ENCODE measurements at regions not wholly inside any gene's neighbourhood (a gene's known extent, or its start where the extent isn't known, plus 50 kb on each side); places are given as distances from the start of the nearest gene placed in this dataset.

GRCh38 chr2:195606179-195606578 lies 50.8 kb upstream of the SLC39A10 start:
- no peak for DNase-seq

DNA sequence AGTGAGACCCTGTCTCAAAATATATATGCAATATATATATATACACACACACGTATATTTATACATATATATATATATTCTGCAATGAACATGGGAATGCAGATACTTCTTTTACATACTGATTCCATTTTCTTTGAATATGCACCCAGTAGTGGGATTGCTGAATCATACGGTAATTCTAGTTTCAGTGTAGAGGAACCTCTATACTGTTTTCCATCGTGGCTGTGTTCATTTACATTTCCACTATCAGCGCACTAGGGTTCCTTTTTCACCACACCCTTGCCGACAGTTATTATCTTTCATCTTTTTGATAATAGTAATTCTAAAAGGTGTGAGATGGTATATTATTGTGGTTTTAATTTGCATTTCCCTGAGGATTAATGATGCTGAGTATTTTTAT lies 52.3 kb upstream of the SLC39A10 start:
- DNase-seq = no peak

DNA sequence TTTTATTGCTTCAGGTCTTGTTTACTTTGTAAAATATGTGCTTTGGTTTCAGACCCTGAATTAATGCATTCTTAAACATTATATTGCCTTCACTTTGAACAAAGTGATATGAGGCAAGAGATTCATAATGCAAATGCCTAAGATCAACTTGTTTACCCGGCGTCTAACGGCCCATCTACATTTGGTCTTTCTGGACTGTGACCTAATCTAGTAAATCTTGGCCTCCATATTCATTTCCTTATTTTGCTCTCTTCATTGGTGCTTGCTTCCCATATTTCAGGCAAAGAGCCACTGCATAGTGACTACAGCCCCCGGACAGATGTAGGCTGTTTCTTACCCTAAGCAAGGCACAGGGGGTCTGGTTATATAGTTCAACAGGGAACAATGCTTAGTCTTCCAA lies 53.0 kb upstream of the SLC39A10 start:
- DNase-seq = no peak

- DNase-seq = no peak
These were observed 53.6 kb upstream of the SLC39A10 start for GRCh38 chr2:195603408-195603807.

- DNase-seq = no peak
These were observed 54.3 kb upstream of the SLC39A10 start for GRCh38 chr2:195602687-195603086.

GRCh38 chr2:195601361-195601760 lies 55.7 kb upstream of the SLC39A10 start:
- DNase-seq = no peak

- no peak for DNase-seq
These were observed 56.2 kb upstream of the SLC39A10 start for GRCh38 chr2:195600778-195601177.

- no peak for DNase-seq
These were observed 60.2 kb upstream of the SLC39A10 start for GRCh38 chr2:195596840-195597239.

GRCh38 chr2:195595825-195596224 lies 61.2 kb upstream of the SLC39A10 start:
- DNase-seq = no peak

- DNase-seq = no peak
These were observed 61.9 kb upstream of the SLC39A10 start for GRCh38 chr2:195594919-195595694.

DNA sequence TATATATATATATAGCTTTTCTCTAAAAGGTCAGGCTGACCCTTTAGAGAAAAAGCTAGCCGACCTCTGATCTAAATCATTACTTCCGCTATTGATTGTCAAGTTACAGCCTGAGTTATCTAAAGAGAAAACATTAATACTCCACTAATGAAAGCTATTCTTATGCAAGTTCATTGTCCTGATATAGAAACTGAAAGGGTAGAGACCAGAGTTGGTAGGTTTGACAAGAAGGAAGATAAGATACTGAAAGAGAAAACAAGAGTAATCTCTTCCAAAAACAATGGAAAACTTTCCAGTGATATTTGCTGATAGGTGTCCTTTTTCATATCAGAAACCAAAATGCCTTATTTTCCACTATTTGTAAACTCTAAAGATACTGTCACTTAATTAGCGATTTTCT lies 62.8 kb upstream of the SLC39A10 start:
- no peak for DNase-seq

GRCh38 chr2:195592105-195592504 lies 64.9 kb upstream of the SLC39A10 start:
- DNase-seq = no peak

- no peak for DNase-seq
These were observed 66.2 kb upstream of the SLC39A10 start for GRCh38 chr2:195590861-195591205.

DNA sequence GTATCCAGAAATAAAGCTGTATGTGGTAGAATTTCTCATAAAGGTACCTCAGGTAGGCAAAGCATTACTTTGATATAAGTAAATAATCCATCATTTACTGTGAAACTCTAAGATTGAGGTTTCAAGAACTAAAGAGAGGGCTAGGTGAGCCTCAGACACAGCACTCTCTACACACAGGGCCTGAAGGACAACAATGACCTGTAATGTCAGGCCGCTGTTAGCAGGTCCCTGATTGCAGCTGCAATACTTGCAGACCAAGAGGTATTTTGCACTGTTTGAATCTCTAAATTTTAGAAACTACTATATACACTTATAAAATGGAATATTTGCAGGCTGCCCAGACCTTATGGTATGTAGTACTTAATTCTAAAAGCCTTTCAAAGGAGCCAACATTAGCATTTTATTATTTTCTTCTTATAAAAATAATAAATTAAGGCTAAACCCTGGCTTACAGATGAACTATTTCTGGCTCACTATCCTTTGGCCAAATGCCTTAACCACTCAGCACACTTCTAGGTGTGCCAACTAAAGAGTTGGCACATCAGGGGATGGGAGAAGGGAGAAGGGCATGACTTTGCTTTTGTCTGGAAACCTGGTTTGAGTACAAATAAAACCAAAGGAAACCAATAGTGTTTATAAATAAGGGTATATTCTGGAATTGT lies 66.7 kb upstream of the SLC39A10 start:
- DNase-seq = no peak

GRCh38 chr2:195587966-195588365 lies 69.1 kb upstream of the SLC39A10 start:
- DNase-seq = no peak

GRCh38 chr2:195586062-195586714 lies 70.8 kb upstream of the SLC39A10 start:
- DNase-seq = no peak

DNA sequence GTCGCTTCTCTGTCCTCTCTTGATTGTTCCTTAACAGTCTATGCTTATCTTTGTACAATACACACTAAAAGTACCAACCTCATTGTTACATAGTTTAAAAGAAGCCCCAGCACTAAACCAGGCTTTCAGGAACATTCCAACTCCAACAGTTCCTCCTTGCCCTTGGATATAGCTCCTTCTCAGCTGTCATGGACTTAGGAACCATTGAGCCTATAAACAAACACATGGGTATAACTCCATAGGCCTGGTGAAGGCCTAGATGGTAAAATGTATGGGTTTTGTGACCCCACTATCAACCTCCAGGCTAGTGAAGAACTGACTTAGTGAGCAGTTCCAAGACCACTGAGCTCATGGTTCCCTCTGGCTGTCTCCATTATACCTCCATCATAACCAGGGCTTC lies 74.8 kb upstream of the SLC39A10 start:
- DNase-seq = no peak

GRCh38 chr2:195579776-195580555 lies 77.1 kb upstream of the SLC39A10 start:
- DNase-seq = no peak

- no peak for DNase-seq
These were observed 81.1 kb upstream of the SLC39A10 start for GRCh38 chr2:195575879-195576401.

GRCh38 chr2:195575016-195575415 lies 82.0 kb upstream of the SLC39A10 start:
- DNase-seq = no peak

- no peak for DNase-seq
These were observed 82.7 kb upstream of the SLC39A10 start for GRCh38 chr2:195574312-195574711.

- no peak for DNase-seq
These were observed 83.9 kb upstream of the SLC39A10 start for GRCh38 chr2:195572895-195573683.

Measured in NCI-H187 (cell line).